Glomerular endothelial cell (primary cell): ENCODE measurements at regions not wholly inside any gene's neighbourhood (a gene's known extent, or its start where the extent isn't known, plus 50 kb on each side); places are given as distances from the start of the nearest gene placed in this dataset.

Experiments
- DNase-seq: peaks from one replicate; pipeline ENCODE4 v3.0.0-alpha.2; 2011; ENCODE audit warnings: low read depth, low spot score; ENCODE audit errors: extremely low read depth

DNA sequence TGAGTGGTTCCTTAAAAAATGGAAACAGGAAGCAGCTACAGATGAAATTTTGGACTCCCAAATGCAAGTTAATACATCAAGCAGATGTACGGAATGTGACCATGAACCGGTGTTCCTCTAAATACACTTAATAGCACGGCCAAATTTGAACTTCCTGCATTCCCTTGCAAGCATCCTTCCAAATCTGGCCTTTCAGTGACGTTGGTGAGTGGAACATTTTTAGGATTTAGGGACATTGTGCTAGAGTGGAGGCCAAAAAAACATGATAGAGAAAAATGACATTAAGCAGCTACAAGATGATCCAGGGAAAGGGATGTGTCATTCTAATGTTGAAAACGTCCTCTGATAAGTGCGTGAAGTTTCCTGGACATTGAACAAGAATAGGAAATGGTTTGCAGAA, 62.1 kb downstream of the CTAGE1 start:
- no peak for DNase-seq

DNA sequence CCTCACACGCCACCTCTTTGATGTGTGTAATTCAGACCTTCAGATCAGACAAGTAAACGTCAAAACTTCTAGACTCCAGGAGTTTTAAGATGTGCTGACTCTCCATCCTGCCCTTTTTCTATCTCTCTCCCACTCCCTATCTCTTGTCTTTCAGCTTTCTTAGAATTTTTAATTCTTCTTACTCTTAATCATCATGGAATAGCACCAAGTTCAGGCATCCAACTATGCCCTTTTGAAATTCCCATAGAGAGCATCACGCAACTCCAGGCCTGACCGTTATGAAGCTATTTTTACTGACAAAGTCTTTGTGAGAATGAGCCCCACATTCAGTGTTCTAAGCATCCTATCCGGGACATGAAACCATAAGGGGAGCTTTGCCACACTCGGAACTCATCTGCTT, 62.6 kb downstream of the CTAGE1 start:
- DNase-seq = no peak

DNA sequence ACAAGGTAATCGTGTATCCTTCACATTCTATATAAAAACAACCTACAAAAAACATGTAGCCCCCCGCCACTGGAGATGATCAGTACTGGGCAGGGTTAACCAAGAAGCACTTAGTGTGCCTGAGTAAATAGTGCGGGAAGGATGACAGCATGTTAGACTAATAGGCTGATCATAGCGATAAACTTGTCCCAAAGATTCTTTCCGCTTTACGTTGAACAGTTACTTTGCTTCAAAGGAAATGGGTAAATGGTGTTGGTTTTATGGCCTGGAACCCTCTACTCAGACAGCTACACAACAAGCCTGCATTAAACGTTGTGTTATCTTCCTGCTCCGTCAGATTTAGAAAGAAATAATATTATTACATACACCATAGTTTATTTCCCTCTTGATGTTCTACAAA, 67.7 kb downstream of the CTAGE1 start:
- DNase-seq = no peak

DNA sequence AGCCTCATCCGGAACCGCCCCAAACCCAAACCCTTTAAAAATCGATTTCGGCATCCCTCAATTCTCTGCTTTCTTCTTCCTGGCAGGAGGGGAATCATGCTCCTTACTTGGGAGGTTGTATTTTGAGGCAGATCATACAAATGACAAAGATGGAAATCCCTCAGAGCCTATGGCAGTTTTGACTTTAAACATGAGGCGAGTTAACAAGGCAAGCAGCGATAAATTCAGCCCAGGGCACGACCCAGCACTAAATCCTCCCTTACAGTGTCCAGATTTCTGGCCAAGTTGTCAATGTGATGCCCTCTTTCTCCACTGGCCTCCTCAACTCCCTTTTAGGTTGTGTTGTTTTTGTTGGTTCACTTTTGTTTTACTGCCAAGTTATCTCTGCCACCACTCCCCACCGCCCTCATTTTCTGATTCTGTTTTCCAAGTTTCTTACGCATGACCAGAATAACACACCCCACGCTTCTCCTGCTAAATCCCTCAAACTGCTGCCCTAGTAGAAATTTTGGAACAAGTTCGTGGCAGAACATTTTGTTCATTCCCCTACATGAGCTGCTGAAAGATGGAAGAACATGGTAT, 68.3 kb downstream of the CTAGE1 start:
- DNase-seq = no peak

DNA sequence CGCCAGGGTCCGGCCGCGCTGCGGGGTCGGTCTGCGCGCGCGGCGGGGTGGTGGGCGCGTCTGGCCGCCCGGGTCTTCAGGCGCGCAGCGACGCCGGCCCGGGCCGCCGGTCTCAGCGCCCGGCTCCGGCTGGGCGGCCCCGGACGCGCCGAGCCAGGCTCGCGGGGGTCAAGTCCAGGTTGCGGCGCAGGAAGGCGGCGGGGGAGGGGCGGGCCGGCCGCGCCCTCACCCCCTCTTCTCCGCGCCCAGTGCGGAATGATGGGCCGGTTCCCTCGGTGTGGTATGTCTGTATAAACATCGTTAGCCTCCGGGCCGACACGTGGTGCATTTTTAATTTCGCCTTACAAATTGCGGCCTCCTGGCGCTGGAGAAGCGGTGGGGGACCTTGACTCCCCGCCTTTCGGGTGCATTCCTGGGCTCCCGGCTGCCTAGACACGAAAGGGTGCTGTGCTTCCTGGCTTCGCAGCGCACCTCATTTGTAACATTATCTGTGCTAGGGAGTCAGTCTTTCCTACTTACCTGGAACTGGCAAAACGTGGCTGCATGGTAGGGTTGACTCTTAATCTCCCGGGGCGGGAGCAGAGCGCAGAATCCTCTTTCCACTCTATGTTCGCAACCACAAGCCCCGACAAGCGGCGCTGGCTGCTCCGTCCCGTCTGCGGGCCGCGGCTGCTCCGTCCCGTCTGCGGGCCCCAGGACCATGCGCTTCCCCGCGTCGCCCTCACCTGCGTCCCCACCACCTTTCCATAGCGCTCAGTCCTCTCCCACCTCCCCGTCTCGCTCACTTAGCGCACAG, 69.0 kb downstream of the CTAGE1 start:
- DNase-seq = no peak

DNA sequence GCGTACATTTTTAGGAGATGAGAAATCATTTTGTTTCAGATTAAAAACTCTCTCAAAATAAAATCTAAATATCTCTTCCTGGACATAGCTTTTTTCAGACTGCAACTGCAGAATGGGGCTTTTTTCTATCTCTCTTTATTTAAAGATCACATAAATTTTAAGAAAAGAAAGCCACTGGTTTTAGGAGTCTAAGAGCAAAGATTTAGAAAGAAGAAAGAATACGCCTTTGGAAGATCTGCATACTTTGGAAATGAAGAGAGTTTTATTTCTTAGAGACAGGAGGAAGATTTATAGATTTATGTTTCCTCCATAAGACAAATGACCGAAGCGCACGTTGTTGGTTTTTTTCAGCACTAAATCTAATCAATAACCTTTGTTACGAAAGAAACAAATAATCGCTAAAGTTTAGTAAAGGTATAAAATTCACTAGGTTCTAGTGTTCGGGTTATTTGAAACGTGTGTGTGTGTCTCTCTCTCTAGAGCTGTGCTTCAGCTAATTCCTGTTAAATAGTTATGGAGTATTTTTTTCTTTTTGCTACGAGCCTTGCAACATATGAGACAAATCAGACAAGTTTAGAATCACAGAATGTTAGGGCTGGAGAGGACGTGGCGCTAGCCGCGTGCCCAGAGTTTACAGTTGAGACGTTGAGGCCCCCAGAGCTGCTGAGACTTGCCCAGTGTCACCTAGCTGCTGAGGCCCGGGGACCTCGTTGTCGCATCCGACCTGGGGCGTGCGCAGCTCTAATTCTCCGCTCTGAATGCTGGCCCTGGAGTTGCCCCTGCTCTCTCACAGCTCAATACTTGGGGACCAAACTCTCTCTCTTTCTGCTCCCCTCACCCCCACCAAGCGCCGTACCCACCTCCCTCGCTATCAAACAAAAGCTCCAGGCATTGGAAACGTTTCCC, 69.9 kb downstream of the CTAGE1 start:
- DNase-seq = no peak

DNA sequence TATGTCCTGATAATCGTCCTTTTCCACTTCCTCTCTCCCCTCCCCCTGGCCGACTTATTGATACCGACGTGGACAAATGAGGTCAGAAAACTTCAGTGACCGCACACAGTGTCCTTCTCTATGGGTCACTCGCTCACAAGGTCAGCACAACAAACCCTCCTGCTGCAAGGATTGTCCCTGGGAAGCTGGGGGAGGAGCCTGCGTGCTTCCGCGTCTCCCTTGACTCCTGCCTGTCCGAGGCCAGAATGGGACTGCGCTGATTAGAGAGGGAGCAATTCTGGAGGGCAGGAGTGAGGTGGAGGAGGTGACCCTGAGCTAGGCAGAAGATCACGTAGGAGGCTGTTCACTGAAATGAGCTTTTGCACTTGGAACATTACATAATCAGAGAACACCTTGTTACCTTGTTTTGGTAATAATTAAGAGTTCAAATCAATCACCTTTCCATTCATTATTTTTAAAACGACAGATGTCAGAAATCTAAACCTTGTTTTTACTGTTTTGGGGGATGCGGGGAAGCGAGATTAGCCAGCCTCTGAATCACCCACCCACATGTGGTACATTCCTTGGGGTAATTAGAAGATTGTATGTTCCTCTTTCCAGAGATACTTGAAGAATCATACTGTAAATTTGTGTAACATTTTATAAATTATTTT, 70.6 kb downstream of the CTAGE1 start:
- DNase-seq = no peak

DNA sequence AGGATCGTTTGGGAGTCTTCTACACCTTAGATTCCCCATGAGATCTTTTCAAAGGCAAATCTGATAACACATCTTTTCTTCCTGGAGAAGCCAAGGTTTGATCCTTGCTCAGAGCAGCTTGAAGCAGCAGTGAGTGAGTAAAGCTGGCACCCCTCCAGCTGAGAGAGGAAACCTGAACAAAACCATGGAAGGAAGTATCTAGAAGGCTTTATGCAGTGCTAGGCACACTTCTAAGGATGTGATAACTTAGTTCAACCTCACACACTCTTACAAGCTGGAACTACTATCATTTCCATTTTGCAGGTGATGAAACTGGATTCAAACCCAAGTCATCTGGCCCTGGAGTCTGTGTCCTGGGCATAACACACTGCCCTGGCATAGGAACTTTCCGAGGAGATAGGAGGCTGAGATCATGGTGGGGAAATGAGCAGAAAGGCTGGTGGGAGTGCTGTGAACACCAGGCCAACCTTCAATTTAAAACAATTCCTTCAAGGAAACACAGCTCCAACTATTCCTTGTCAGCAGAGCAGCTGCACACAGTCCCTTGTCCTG, 71.2 kb downstream of the CTAGE1 start:
- peak; percentile 91 for DNase-seq

DNA sequence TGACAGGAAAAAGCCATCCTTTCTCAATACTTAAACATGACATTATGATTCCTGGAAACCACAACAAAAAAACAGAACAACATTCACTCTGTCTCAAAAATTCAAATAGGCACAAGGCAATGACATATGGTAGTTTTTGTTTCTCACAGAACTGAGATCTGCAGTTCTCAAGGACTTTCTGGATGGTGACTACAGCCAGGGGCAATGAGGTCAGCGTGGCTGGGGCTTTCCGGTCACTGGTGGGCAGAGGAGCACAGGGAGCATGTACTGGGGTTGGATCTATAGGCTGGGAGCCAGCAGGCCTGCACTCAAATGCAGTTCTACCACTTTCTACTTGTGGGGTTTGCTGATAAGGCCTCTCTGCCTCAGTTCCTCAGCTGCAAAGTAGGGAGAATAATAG, 72.0 kb downstream of the CTAGE1 start:
- DNase-seq = no peak

DNA sequence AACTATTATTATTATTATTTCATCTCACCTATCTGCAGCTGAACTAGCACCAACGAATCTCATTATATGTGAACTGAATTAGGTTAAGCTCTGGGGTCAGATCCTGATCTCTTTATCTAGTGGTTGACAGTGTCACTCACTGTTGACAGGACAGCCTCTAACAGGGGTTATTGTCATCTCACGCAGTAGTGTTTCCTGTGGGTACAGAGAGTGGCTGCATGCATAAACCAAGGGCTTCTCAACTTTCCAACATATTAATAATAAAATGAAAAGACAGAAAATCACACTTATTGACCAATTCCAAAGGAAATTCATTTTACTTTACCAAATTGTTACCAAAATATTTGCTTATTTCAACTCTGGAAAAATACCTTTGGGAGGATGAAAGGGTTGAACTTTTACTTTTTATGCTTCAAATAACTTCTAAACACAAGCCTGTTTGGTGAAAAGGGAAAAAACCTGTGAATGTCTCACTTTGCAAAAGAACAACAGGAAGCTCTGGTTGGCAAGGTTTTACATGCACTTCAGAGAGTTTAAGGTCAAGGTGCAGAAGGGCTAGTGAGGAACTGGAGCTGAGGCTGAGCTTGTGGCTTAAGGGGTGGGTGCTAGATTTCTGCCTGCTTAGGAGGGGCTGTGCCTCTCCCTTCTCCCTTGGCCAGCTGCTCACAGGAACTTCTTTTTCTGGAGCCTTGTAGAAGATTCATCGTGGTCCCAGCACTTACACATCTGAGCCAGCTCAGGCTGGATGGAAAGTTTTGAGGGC, 72.6 kb downstream of the CTAGE1 start:
- no peak for DNase-seq

DNA sequence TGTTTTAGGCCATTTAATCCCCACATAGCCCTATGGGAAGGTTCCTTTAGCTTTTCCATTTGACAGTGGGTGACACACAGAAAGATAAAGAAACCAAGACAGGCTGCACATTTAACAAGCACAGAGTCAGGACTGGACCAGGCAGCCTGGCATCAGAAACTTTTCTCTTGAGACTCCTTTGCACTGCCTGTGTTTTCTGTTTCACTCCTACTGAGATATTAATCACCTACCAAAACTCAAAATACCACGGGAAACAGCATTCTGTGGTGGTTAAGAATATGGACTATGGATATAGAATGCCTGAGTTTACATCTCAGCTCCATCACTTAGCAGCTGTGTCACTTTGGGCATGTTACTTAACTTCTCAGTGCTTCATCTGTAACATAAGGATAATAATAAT, 73.3 kb downstream of the CTAGE1 start:
- DNase-seq = no peak

DNA sequence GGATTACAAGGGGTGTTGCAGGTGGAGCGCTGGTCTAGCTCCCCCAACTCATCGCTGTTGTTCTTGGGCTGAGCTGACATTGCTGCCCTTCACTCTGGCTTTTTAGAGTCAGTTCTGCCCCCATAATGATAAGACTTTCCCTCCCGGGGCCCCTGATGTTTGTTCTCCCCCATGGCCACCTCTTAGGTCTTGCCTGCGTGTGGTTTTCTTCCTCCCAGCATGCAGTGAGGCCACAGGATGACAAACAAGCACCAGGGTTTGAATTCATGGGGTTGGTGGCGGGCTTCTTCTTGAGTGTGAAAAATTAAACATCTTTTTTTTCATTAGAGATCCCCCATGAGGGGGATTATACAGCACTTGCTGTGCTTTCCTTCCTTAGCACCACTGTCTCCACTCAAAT, 74.1 kb downstream of the CTAGE1 start:
- DNase-seq = no peak

DNA sequence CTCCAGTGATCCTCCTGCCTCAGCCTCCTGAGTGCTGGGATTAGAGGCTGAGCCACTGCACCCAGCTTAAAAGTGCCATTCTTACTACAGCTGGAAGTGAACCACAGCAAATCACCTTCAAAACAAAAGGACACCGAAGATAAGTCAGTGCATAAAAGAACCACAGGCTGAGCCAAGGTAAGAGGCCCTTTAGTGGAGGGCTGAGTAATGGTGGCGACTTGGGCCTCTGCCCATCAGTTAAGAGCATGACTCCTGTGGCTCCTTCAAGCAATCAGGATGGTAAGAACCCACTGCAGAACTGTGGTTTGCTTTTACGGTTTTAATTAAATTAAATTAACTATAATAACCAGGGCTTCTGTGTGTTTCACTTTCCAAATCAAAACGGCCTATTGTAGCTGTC, 75.1 kb downstream of the CTAGE1 start:
- DNase-seq = no peak

DNA sequence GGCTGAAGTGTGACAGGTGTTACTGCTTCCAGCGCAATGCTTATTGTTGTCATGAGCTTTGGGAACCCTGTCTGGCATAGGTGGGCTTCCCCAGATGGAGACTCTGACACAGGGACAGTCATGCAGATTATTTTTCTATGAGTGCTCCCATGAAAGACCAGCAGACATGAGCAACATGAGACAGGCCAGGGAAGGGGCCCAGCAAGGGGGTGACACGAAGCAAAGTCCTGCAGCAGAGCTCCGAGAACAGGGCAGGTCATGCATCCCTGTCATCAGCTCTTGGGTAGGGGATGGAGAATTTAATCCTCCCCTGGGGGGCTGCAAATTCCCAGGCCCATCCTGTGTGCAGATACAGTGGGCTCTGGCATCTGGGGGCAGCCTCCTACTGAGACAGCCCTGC, 77.4 kb downstream of the CTAGE1 start:
- DNase-seq = no peak

DNA sequence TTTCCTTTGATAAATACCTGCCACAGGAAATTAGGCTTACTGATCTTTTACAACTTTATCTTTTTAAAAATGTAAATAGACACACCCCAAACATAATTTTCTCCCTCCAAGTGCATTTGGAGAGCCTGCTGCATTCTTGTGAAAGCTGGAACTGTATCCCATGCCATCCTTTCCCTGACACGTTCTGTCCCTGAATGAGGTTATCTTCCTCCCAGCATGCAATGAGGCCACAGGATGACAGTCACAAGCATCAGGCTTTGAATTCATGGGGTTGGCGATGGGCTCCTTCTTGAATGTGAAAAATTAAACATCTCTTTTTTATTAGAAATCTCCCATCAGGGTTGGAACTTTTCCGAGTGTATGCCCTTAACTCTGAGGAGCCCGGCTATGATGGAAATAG, 77.8 kb downstream of the CTAGE1 start:
- no peak for DNase-seq

DNA sequence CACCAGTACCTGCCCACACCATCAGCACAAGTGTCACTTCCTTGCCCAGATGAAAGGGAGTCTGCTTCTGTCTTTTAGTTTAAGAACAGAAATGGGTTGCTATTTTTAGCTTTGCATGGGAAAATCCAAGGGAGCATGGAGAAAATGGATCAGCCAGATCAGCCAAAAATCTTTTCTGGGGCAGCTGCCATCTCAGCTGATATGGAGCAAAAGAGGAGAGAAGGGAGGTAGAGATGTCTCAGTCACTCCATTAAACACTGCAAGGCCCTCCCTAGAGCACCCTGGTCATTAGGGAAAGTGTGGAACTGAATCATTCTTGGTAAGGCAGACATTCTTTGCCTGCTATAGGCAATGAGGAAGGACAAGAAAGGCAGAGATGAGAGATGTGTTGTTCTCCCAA, 79.9 kb downstream of the CTAGE1 start:
- no peak for DNase-seq

DNA sequence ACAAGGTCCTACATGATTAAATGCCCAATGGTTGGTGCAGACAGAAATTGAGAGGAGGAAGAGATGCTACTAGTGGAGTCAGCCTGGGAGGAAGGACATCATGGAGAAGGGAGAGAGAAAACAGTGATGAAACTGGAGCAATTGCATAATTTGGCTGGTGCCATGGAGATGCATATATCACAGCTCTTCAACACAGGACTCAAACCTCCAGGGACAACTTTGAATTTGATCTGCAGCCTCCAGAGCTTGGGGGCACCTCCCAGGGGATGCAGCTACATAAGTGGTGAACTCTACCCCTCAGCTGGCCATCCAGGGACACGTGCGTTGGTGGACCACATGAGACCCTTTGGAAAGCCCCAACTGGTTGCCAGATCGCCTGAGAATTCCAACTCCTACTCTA, 80.4 kb downstream of the CTAGE1 start:
- DNase-seq = no peak

DNA sequence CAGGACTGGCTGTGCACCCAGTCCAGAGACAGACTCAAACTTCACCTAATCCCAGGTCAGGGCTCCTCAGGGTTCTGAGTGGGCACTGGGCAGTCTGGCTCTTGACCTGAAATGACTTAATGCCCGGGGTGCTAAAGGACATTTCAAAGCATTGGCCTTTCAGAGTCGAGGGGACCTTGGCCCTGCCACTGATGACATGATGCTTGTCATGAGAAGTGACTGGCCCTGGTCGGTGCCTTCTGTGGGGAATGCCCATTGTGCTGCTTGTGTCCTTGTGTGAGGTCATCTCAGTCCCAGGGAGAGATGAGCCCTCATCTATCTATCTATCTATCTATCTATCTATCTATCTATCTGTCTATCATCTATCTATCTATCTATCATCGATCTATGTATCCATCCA, 81.3 kb downstream of the CTAGE1 start:
- DNase-seq = no peak

DNA sequence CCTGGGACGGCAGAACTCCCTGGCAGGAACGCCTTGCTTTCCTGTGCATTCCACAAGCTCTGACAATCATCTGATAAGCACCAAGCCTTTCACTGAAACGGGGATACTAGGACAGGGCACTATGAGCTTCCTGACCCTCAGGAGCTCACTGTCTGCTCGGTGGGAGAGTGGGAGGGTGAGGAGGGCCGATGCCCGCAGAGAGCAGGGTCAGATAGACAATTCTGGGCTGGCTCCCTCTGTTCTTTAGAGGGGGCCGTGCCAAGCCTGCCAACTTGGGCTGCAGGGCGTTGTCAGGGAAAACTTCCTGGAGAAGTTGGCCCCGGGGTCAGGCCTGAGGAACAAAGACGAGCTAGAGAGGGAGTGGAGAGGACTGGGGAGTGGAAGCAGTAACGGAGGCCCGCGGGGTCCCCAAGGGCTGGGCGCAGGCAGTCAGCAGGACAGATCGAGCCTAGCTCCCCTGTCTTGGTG, 82.0 kb downstream of the CTAGE1 start:
- no peak for DNase-seq

DNA sequence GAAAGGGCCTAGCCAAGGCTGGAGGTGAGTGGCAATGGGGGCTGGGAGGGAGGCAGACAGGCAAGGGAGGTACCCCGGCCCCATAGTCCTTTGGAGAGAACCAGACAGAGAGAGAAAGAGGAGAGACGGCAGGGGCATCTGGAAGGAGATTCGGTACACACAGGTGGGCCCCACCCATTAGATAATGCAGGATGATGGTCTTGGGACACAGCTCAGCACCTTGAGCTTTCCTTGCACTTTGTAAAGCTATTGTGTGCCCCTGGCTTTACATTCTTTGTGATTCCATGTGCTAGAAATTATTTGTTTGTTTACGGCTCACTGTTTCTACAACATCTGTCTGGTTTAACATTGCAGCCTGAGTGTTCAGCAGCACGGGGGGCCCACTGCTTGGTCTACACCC, 83.1 kb downstream of the CTAGE1 start:
- no peak for DNase-seq
